OCI-LY1 (cell line): ENCODE measurements at regions not wholly inside any gene's neighbourhood (a gene's known extent, or its start where the extent isn't known, plus 50 kb on each side); places are given as distances from the start of the nearest gene placed in this dataset.

Experiments used
- H2AFZ ChIP-seq: fragments of 200-600 bp; sonication (generic), shearing (Covaris generic); 2 replicates; pipeline ENCODE4 v1.6.0; 2014; ENCODE audit warnings: antibody characterized with exemption, mild to moderate bottlenecking, low read length
- H3F3A ChIP-seq: fragments of 200-600 bp; sonication (generic), shearing (Covaris generic); 2 replicates; pipeline ENCODE4 v1.6.0; 2014; ENCODE audit warnings: mild to moderate bottlenecking, antibody characterized with exemption, low read length, moderate library complexity; ENCODE audit not compliant: insufficient read depth
- H3K27ac ChIP-seq: fragments of 200-600 bp; sonication (generic); 2 replicates; pipeline ENCODE4 v1.5.1; 2014; ENCODE audit warnings: low read length, mixed run types, mild to moderate bottlenecking, low read depth; ENCODE audit not compliant: poor library complexity, severe bottlenecking
- H3K27me3 ChIP-seq: fragments of 200-600 bp; sonication (generic); 2 replicates; pipeline ENCODE4 v1.6.0; 2014; ENCODE audit warnings: antibody characterized with exemption, mild to moderate bottlenecking, low read length, moderate library complexity; ENCODE audit not compliant: insufficient read depth
- H3K36me3 ChIP-seq: fragments of 200-600 bp; sonication (generic); 2 replicates; pipeline ENCODE4 v1.6.1; 2014; ENCODE audit warnings: mild to moderate bottlenecking, antibody characterized with exemption, low read length, moderate library complexity, mixed read lengths; ENCODE audit not compliant: insufficient read depth
- H3K4me1 ChIP-seq: fragments of 200-600 bp; sonication (generic); 2 replicates; pipeline ENCODE4 v1.5.1; 2014; ENCODE audit warnings: mild to moderate bottlenecking, low read length, moderate library complexity; ENCODE audit not compliant: insufficient read depth, severe bottlenecking
- H3K4me2 ChIP-seq: fragments of 200-600 bp; sonication (generic), shearing (Covaris generic); 2 replicates; pipeline ENCODE4 v1.6.1; 2014; ENCODE audit warnings: low read length
- H3K4me3 ChIP-seq: fragments of 200-600 bp; sonication (generic); 2 replicates; pipeline ENCODE4 v1.5.1; 2014; ENCODE audit warnings: low read length, low read depth, mild to moderate bottlenecking, mixed read lengths; ENCODE audit not compliant: poor library complexity, severe bottlenecking
- H3K79me2 ChIP-seq: fragments of 200-600 bp; shearing (Covaris generic); 2 replicates; pipeline ENCODE4 v1.6.1; 2016; ENCODE audit warnings: mixed run types, low read length, mixed read lengths; ENCODE audit not compliant: insufficient read depth
- H3K9ac ChIP-seq: fragments of 200-600 bp; sonication (generic), shearing (Covaris generic); 2 replicates; pipeline ENCODE4 v1.6.1; 2014; ENCODE audit warnings: mild to moderate bottlenecking, low read length, mixed read lengths
- H3K9me2 ChIP-seq: fragments of 200-600 bp; sonication (generic), shearing (Covaris generic); 2 replicates; pipeline ENCODE4 v1.6.1; 2014; ENCODE audit warnings: low read depth, mild to moderate bottlenecking, low read length, mixed read lengths
- H3K9me3 ChIP-seq: fragments of 200-600 bp; shearing (Covaris generic); 2 replicates; pipeline ENCODE4 v1.6.1; 2014; ENCODE audit warnings: low read length, mixed read lengths
- H4K20me1 ChIP-seq: fragments of 200-600 bp; sonication (generic), shearing (Covaris generic); 2 replicates; pipeline ENCODE4 v1.6.0; 2016; ENCODE audit warnings: mild to moderate bottlenecking, low read length; ENCODE audit not compliant: insufficient read depth
- EZH2 ChIP-seq: fragments of 200-600 bp; sonication (generic), shearing (Covaris generic); IDR thresholded peaks from 2 replicates; pipeline ENCODE4 v1.8.0; 2017; ENCODE audit warnings: borderline replicate concordance, mixed run types, mild to moderate bottlenecking, antibody characterized with exemption, low read length, moderate library complexity, mixed read lengths
- TF ChIP-seq, protein P1 (sequence below): fragments of 200-600 bp; sonication (generic), shearing (Covaris generic); IDR thresholded peaks from 2 replicates; pipeline ENCODE4 v1.5.1; 2017; ENCODE audit warnings: mild to moderate bottlenecking, antibody characterized with exemption, low read length, moderate library complexity, mixed read lengths

DNA sequence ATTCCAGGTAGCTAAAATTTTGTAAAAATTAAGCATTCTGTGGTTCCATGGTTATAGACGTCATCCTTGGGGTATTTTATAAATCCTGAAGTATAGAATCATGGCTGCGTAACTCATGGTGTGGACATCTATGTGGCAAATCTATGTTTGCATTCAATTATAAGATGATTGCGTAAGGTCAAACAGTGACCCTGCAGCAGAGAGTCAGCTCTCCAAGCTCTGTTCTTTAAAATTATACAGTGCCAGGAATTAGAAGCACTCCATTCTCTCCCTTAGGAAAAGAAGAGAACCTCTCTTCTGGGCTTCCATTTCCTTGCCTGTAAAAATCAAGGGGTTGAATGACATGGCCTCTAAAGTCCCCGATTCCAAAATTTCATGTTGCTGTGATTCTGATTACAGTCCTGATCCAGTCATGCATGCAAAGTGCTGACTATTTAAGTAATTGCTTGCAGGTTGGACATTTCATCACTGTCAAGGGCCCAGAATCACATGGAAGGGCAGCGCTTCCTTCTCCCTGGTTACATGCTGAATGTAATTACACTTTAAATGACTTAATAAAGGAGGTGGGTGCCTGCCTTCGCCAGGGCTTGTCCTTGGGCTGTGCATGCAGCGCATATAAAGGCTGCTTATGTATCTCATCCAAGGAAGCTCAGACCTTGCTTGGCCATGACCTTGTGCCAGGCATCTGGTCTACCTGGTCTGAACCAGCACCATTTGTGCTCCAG, 550.7 kb downstream of the TYW1 start:
- Histone ChIP-seq H3K4me2 (no peak overlapping the region), H3K79me2 (no peaks in the 10 kb centered on the region), H3K9me3 (no peaks in the 10 kb centered on the region), H3K4me3 (no peak overlapping the region), H3K36me3 (no peaks in the 10 kb centered on the region), H3K9me2 (no peaks in the 10 kb centered on the region), H4K20me1 (no peaks in the 10 kb centered on the region), H3F3A (no peaks in the 10 kb centered on the region), H3K27me3 (0 out of 2 replicates have a peak, but pooled peaks cover 4% of the 10 kb centered on the region), H2AFZ (no peak overlapping the region), H3K27ac (no peak overlapping the region), H3K4me1 (no peaks in the 10 kb centered on the region), H3K9ac (no peak overlapping the region)
- TF ChIP-seq, protein P1, sequence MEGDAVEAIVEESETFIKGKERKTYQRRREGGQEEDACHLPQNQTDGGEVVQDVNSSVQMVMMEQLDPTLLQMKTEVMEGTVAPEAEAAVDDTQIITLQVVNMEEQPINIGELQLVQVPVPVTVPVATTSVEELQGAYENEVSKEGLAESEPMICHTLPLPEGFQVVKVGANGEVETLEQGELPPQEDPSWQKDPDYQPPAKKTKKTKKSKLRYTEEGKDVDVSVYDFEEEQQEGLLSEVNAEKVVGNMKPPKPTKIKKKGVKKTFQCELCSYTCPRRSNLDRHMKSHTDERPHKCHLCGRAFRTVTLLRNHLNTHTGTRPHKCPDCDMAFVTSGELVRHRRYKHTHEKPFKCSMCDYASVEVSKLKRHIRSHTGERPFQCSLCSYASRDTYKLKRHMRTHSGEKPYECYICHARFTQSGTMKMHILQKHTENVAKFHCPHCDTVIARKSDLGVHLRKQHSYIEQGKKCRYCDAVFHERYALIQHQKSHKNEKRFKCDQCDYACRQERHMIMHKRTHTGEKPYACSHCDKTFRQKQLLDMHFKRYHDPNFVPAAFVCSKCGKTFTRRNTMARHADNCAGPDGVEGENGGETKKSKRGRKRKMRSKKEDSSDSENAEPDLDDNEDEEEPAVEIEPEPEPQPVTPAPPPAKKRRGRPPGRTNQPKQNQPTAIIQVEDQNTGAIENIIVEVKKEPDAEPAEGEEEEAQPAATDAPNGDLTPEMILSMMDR = no peak
- no peak for TF ChIP-seq EZH2

DNA sequence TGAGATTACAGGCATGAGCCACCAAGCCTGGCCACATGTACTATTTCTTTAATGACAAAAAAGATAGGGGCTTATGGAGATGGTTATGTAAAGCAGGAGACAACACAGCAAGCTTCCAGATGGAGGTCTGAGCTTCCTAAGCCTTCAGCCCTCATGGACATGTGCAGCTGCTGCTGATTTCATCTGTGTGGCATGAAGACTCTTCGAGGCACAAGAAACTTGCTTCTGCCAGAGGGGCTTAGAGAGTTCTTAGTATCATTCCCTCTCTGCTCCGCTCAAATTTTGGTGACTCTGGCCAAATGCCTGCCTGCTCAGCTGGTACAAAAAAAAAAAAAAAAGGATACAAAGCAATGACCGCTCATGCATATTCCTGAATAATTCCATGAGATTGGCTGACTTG, 552.5 kb downstream of the TYW1 start:
- no peaks in the 10 kb centered on the region for H3F3A ChIP-seq
- H3K9ac ChIP-seq = no peak overlapping the region
- H3K4me3 ChIP-seq = no peak overlapping the region
- no peaks in the 10 kb centered on the region for H3K79me2 ChIP-seq
- no peaks in the 10 kb centered on the region for H4K20me1 ChIP-seq
- H3K9me3 ChIP-seq = no peaks in the 10 kb centered on the region
- H3K4me2 ChIP-seq = no peak overlapping the region
- no peak for TF ChIP-seq EZH2
- TF ChIP-seq, protein P1 = no peak
- no peaks in the 10 kb centered on the region for H3K4me1 ChIP-seq
- no peaks in the 10 kb centered on the region for H3K36me3 ChIP-seq
- H3K27ac ChIP-seq = no peak overlapping the region
- no peak overlapping the region for H2AFZ ChIP-seq
- H3K27me3 ChIP-seq = 0 out of 2 replicates have a peak, but pooled peaks cover 4% of the 10 kb centered on the region
- no peaks in the 10 kb centered on the region for H3K9me2 ChIP-seq

DNA sequence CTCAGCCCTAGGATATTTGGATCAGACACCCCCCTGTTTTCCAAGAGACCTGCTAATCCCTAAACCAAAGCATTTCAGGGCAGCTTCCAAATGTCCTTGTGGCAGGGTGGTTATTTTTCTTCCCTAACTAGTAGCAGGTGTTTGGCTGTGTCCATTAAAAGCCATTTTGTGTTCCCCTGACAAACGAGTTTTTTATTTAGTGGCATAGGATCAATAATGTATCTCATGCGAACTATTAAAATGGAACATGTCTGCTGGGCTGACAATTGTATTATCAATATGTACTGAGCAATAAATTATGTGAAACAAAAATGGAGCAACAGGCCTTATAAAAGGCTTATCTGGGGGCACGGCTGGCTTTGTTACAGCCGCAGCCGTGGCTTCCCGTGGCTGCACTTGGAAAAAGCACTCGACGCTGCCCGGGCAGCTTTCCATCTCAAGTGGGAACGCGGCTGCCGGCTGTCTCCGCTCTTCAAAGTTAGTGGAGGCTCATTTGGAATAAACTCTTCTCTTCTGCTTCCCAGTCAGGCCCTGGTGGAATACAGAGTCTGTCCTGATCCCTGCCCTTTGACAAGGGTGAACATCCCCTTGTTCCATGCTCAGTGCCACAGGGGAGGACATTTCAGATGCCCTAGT, 554.3 kb downstream of the TYW1 start:
- no peak overlapping the region for H3K4me2 ChIP-seq
- H2AFZ ChIP-seq = no peak overlapping the region
- H3K4me3 ChIP-seq = no peak overlapping the region
- no peaks in the 10 kb centered on the region for H3K4me1 ChIP-seq
- H3K36me3 ChIP-seq = no peaks in the 10 kb centered on the region
- TF ChIP-seq, protein P1 = no peak
- no peak for TF ChIP-seq EZH2
- no peak overlapping the region for H3K9ac ChIP-seq
- no peaks in the 10 kb centered on the region for H3K27me3 ChIP-seq
- no peaks in the 10 kb centered on the region for H4K20me1 ChIP-seq
- no peaks in the 10 kb centered on the region for H3K79me2 ChIP-seq
- H3K9me2 ChIP-seq = no peaks in the 10 kb centered on the region
- no peaks in the 10 kb centered on the region for H3F3A ChIP-seq
- H3K9me3 ChIP-seq = no peaks in the 10 kb centered on the region
- H3K27ac ChIP-seq = no peak overlapping the region
